ENCODE measurements at regions not wholly inside any gene's neighbourhood (a gene's known extent, or its start where the extent isn't known, plus 50 kb on each side); places are given as distances from the start of the nearest gene placed in this dataset.

GRCh38 chr2:120548627-120549608 is 186.8 kb upstream of the GLI2 start:
- DNase-seq (ENCODE audit: low read depth) = no peak

GRCh38 chr2:120549841-120550240 is 185.8 kb upstream of the GLI2 start:
- no peak for DNase-seq (ENCODE audit: low read depth)

- DNase-seq (ENCODE audit: low read depth) = no peak
Observed at GRCh38 chr2:120550282-120550681, 185.4 kb upstream of the GLI2 start.

- DNase-seq (ENCODE audit: low read depth) = no peak
Observed at GRCh38 chr2:120550893-120551446, 184.7 kb upstream of the GLI2 start.

GRCh38 chr2:120551522-120551921 is 184.1 kb upstream of the GLI2 start:
- DNase-seq (ENCODE audit: low read depth) = no peak

GRCh38 chr2:120552079-120552478 is 183.6 kb upstream of the GLI2 start:
- DNase-seq (ENCODE audit: low read depth) = no peak

GRCh38 chr2:120552800-120553481 is 182.7 kb upstream of the GLI2 start:
- DNase-seq (ENCODE audit: low read depth) = no peak

- DNase-seq (ENCODE audit: low read depth) = no peak
Observed at GRCh38 chr2:120554625-120555032, 181.0 kb upstream of the GLI2 start.

GRCh38 chr2:120555092-120555491 is 180.6 kb upstream of the GLI2 start:
- DNase-seq (ENCODE audit: low read depth) = no peak

GRCh38 chr2:120556911-120557310 is 178.8 kb upstream of the GLI2 start:
- no peak for DNase-seq (ENCODE audit: low read depth)

- DNase-seq (ENCODE audit: low read depth) = no peak
Observed at GRCh38 chr2:120558847-120559246, 176.8 kb upstream of the GLI2 start.

GRCh38 chr2:120559401-120559800 is 176.3 kb upstream of the GLI2 start:
- no peak for DNase-seq (ENCODE audit: low read depth)

- no peak for DNase-seq (ENCODE audit: low read depth)
Observed at GRCh38 chr2:120560330-120560729, 175.3 kb upstream of the GLI2 start.

GRCh38 chr2:120561379-120562035 is 174.2 kb upstream of the GLI2 start:
- DNase-seq (ENCODE audit: low read depth) = no peak

- DNase-seq (ENCODE audit: low read depth) = no peak
Observed at GRCh38 chr2:120562218-120563005, 173.3 kb upstream of the GLI2 start.

- no peak for DNase-seq (ENCODE audit: low read depth)
Observed at GRCh38 chr2:120563616-120564015, 172.1 kb upstream of the GLI2 start.

- no peak for DNase-seq (ENCODE audit: low read depth)
Observed at GRCh38 chr2:120564213-120565094, 171.2 kb upstream of the GLI2 start.

GRCh38 chr2:120565095-120565460 is 170.6 kb upstream of the GLI2 start:
- DNase-seq (ENCODE audit: low read depth) = no peak

GRCh38 chr2:120565929-120566328 is 169.7 kb upstream of the GLI2 start:
- DNase-seq (ENCODE audit: low read depth) = no peak

GRCh38 chr2:120566331-120567035 is 169.2 kb upstream of the GLI2 start:
- DNase-seq (ENCODE audit: low read depth) = no peak

Measured in activated T-cell treated with anti-CD3 and anti-CD28 coated beads for 1 hour (primary cell).